SK-N-SH (cell line): ENCODE measurements at regions not wholly inside any gene's neighbourhood (a gene's known extent, or its start where the extent isn't known, plus 50 kb on each side); places are given as distances from the start of the nearest gene placed in this dataset.
A peak's percentile ranks its signal among the peaks of the same experiment; 100 is the strongest.
"Not testable (repeated sequence)": the region's sequence is repeated elsewhere in the genome, so short reads cannot be mapped to it uniquely, and the experiment has no call there.

Experiments used
- CTCF ChIA-PET: fragments of 300-600, 350-600 bp; formaldehyde crosslinking; extraction: SDS; loops from one replicate; lab custom pipeline; 2021; lab: Yijun Ruan, JAX
- POLR2A ChIA-PET: fragments of 350-600 bp; sonication (Branson Sonifier 250); formaldehyde crosslinking; extraction: SDS; loops from one replicate; lab custom pipeline; 2020; ENCODE audit warnings: antibody characterized with exemption, inconsistent platforms; lab: Yijun Ruan, JAX
- DNase-seq: peaks from one replicate; pipeline ENCODE4 v3.0.0; 2012
- H2AFZ ChIP-seq: fragments of 200-600 bp; sonication (generic); 2 replicates; pipeline ENCODE4 v1.8.1; 2016; ENCODE audit warnings: antibody characterized with exemption, mild to moderate bottlenecking, low read depth
- H3F3A ChIP-seq: fragments of 200-600 bp; sonication (generic); replicated peaks from 2 replicates; pipeline ENCODE3; 2016; ENCODE audit warnings: antibody characterized with exemption, mild to moderate bottlenecking; ENCODE audit not compliant: insufficient read depth
- H3K27ac ChIP-seq, 2 experiments: fragments of 200-500 bp in 1 of 2; fragments of 200-600 bp in 1 of 2; sonication (Bioruptor generic) in 1 of 2; sonication (generic), shearing (Covaris generic) in 1 of 2; 2 replicates each; pipeline versions ENCODE4 v1.5.1 to v1.6.1; 2014 to 2016; ENCODE audit warnings: low read depth in 2 of 2, inconsistent platforms in 1 of 2, low read length in 1 of 2, mild to moderate bottlenecking in 1 of 2, mixed read lengths in 1 of 2
- H3K27me3 ChIP-seq: fragments of 200-600 bp; sonication (generic), shearing (Covaris generic); 2 replicates; pipeline ENCODE4 v1.6.1; 2016; ENCODE audit warnings: mixed run types; ENCODE audit not compliant: insufficient read depth
- H3K36me3 ChIP-seq, 2 experiments: fragments of 200-500 bp in 1 of 2; fragments of 200-600 bp in 1 of 2; sonication (Bioruptor generic) in 1 of 2; sonication (generic) in 1 of 2; replicated peaks in 1 of 2; 2 replicates each; pipeline versions ENCODE3 to v1.5.1; 2014 to 2016; ENCODE audit warnings: low read length in 1 of 2, mild to moderate bottlenecking in 1 of 2; ENCODE audit not compliant: insufficient read depth in 2 of 2, control insufficient read depth in 1 of 2
- H3K4me1 ChIP-seq, 2 experiments: fragments of 200-500 bp in 1 of 2; fragments of 200-600 bp in 1 of 2; sonication (Bioruptor generic) in 1 of 2; sonication (generic), shearing (Covaris generic) in 1 of 2; 2 replicates each; pipeline versions ENCODE4 v1.5.1 to v1.6.1; 2014 to 2016; ENCODE audit warnings: low read depth in 1 of 2, low read length in 1 of 2, mixed run types in 1 of 2; ENCODE audit not compliant: insufficient read depth in 2 of 2, control insufficient read depth in 1 of 2
- H3K4me2 ChIP-seq: fragments of 200-600 bp; sonication (generic), shearing (Covaris generic); 2 replicates; pipeline ENCODE4 v1.6.1; 2017; ENCODE audit warnings: mixed run types
- H3K4me3 ChIP-seq, 2 experiments: fragments of 200-500 bp in 1 of 2; fragments of 200-600 bp in 1 of 2; sonication (Bioruptor generic) in 1 of 2; sonication (generic), shearing (Covaris generic) in 1 of 2; 2 replicates each; pipeline versions ENCODE4 v1.5.1 to v1.8.1; 2014 to 2016; ENCODE audit warnings: low read depth in 2 of 2, inconsistent platforms in 1 of 2, low read length in 1 of 2, mild to moderate bottlenecking in 1 of 2, mixed read lengths in 1 of 2, moderate library complexity in 1 of 2
- H3K79me2 ChIP-seq: fragments of 200-600 bp; sonication (generic); 2 replicates; pipeline ENCODE4 v1.8.1; 2017; ENCODE audit warnings: mild to moderate bottlenecking; ENCODE audit not compliant: insufficient read depth
- H3K9ac ChIP-seq: fragments of 200-600 bp; sonication (generic); 2 replicates; pipeline ENCODE4 v1.6.1; 2017; ENCODE audit warnings: mixed run types
- H3K9me2 ChIP-seq: fragments of 200-600 bp; sonication (generic); 2 replicates; pipeline ENCODE4 v1.6.1; 2017; ENCODE audit warnings: mixed run types
- H3K9me3 ChIP-seq: fragments of 200-600 bp; sonication (generic); 2 replicates; pipeline ENCODE4 v1.6.1; 2017; ENCODE audit warnings: mixed run types, mild to moderate bottlenecking, moderate library complexity
- H4K20me1 ChIP-seq: fragments of 200-600 bp; sonication (generic); 2 replicates; pipeline ENCODE4 v1.6.1; 2017; ENCODE audit warnings: mild to moderate bottlenecking, mixed run types; ENCODE audit not compliant: insufficient read depth
- CHD2 ChIP-seq: fragments of 150-350 bp; IDR thresholded peaks from 2 replicates; pipeline ENCODE4 v1.6.1; 2018; ENCODE audit warnings: low read length; ENCODE audit not compliant: partially characterized antibody
- FOXJ3 ChIP-seq: sonication (generic); formaldehyde crosslinking; IDR thresholded peaks from 2 replicates; pipeline ENCODE4 v1.5.1; 2020; ENCODE audit warnings: mild to moderate bottlenecking, missing genetic modification reagents
- RCOR1 ChIP-seq: fragments of 150-350 bp; IDR thresholded peaks from 2 replicates; pipeline ENCODE4 v1.6.1; 2017; ENCODE audit warnings: antibody characterized with exemption, low read length
- REST ChIP-seq: IDR thresholded peaks from 2 replicates; pipeline ENCODE4 v1.6.1; 2012; ENCODE audit warnings: mild to moderate bottlenecking, low read depth, low read length, moderate library complexity
- RFX5 ChIP-seq: IDR thresholded peaks from 2 replicates; pipeline ENCODE4 v1.6.1; 2012; ENCODE audit warnings: mild to moderate bottlenecking, improper control_type of control experiment, low read length
- SMC3 ChIP-seq: IDR thresholded peaks from 2 replicates; pipeline ENCODE4 v1.6.1; 2012; ENCODE audit warnings: low read depth, low read length, improper control_type of control experiment
- TCF12 ChIP-seq: IDR thresholded peaks from 2 replicates; pipeline ENCODE4 v1.4.0; 2012
- WGBS: methylation state at CpG from one replicate; pipeline ENCODE4 v1.1.6; 2017; ENCODE audit warnings: low lambda C conversion rate; 5-methylcytosine and 5-hydroxymethylcytosine counted together

GRCh38 chr3:152595975-152596821 lies 238.7 kb upstream of the P2RY1 start:
- H3K27me3 ChIP-seq, result no peaks in the 10 kb centered on the region; the same call in 1 of the 2 replicates
- no peaks in the 10 kb centered on the region for H3K9me2 ChIP-seq
- H3K9me3 ChIP-seq, result no peaks in the 10 kb centered on the region
- no peaks in the 10 kb centered on the region for H3K36me3 ChIP-seq
- 27% methylated on average over 4 of the region's 4 CpGs for WGBS
- peak overlapping the region; percentile 34; the same call in 1 of the 2 replicates for H3K4me2 ChIP-seq
- no peak for TF ChIP-seq REST
- no peak for TF ChIP-seq TCF12
- no peak for TF ChIP-seq RCOR1
- no peak for TF ChIP-seq SMC3
- no peak for TF ChIP-seq CHD2
- TF ChIP-seq RFX5, result no peak
- no peak for TF ChIP-seq FOXJ3 (CRISPR knock-in tag)
- ChIA-PET CTCF (interaction anchor here (0.7 to 0.8 kb wide), 3 partner anchors 124 to 1156 kb away, joined by 3 read pairs; no protein-coding TSS in a partner anchor), POLR2A (no interaction called here)
- no peaks in the 10 kb centered on the region for H3K79me2 ChIP-seq
- H3K9ac ChIP-seq, result no peak overlapping the region
- H3K4me3 ChIP-seq, result no peak overlapping the region
- no peak for DNase-seq
- no peak overlapping the region for H2AFZ ChIP-seq
- no peaks in the 10 kb centered on the region for H3F3A ChIP-seq
- H3K27ac ChIP-seq, result no peak overlapping the region
- H3K4me1 ChIP-seq, result 0 out of 4 replicates have a peak, but pooled peaks cover 0 to 4% of the 10 kb centered on the region in 2 experiments
- no peaks in the 10 kb centered on the region for H4K20me1 ChIP-seq

GRCh38 chr3:152596832-152597231 lies 238.1 kb upstream of the P2RY1 start:
- CTCF ChIA-PET, result interaction anchor here (0.8 kb wide), 1 partner anchor 125 kb away, joined by 3 read pairs; no protein-coding TSS in a partner anchor
- H3K9ac ChIP-seq, H3F3A ChIP-seq, H3K79me2 ChIP-seq, H4K20me1 ChIP-seq, POLR2A ChIA-PET, H3K27me3 ChIP-seq, DNase-seq, H3K27ac ChIP-seq, H3K36me3 ChIP-seq, H3K9me3 ChIP-seq, H3K4me1 ChIP-seq, H3K9me2 ChIP-seq, H3K4me3 ChIP-seq, H2AFZ ChIP-seq: not testable (repeated sequence)
- WGBS, result 38% methylated on average over 1 of the region's 1 CpG
- H3K4me2 ChIP-seq, result peak overlapping the region; percentile 34; the same call in 1 of the 2 replicates
